MM.1S (cell line): ENCODE measurements at regions not wholly inside any gene's neighbourhood (a gene's known extent, or its start where the extent isn't known, plus 50 kb on each side); places are given as distances from the start of the nearest gene placed in this dataset.

Experiments used
- DNase-seq: peaks from one replicate; pipeline ENCODE4 v3.0.0-alpha.2; 2015
- H2AFZ ChIP-seq: fragments of 300-600 bp; sonication (generic); 2 replicates; pipeline ENCODE4 v1.6.0; 2016; ENCODE audit warnings: antibody characterized with exemption, low read length
- H3F3A ChIP-seq: fragments of 300-600 bp; sonication (generic); 2 replicates; pipeline ENCODE4 v1.6.1; 2016; ENCODE audit warnings: mild to moderate bottlenecking, antibody characterized with exemption, low read length, moderate library complexity, mixed read lengths; ENCODE audit not compliant: insufficient read depth
- H3K27ac ChIP-seq: fragments of 300-600 bp; sonication (generic); 2 replicates; pipeline ENCODE4 v1.5.1; 2016; ENCODE audit warnings: mild to moderate bottlenecking, low read length
- H3K27me3 ChIP-seq: fragments of 300-600 bp; sonication (generic); replicated peaks from 2 replicates; pipeline ENCODE4 v1.6.0; 2016; ENCODE audit warnings: low read length; ENCODE audit not compliant: insufficient read depth
- H3K36me3 ChIP-seq: fragments of 300-600 bp; sonication (generic); replicated peaks from 2 replicates; pipeline ENCODE4 v1.6.1; 2016; ENCODE audit warnings: mild to moderate bottlenecking, low read length, mixed read lengths; ENCODE audit not compliant: insufficient read depth
- H3K4me1 ChIP-seq: fragments of 300-600 bp; sonication (generic); 2 replicates; pipeline ENCODE4 v1.6.1; 2016; ENCODE audit warnings: low read length, mixed read lengths
- H3K4me2 ChIP-seq: fragments of 300-600 bp; sonication (generic); 2 replicates; pipeline ENCODE4 v1.6.0; 2016; ENCODE audit warnings: low read depth, low read length
- H3K4me3 ChIP-seq: fragments of 300-600 bp; sonication (generic); 2 replicates; pipeline ENCODE4 v1.5.1; 2016; ENCODE audit warnings: low read length, mixed read lengths
- H3K79me2 ChIP-seq: fragments of 300-600 bp; sonication (generic); 2 replicates; pipeline ENCODE4 v1.6.1; 2016; ENCODE audit warnings: mixed run types, low read length, mixed read lengths
- H3K9ac ChIP-seq: fragments of 300-600 bp; sonication (generic); 2 replicates; pipeline ENCODE4 v1.6.1; 2016; ENCODE audit warnings: low read length, mixed read lengths
- H3K9me2 ChIP-seq: fragments of 300-600 bp; sonication (generic); replicated peaks from 2 replicates; pipeline ENCODE4 v1.6.1; 2016; ENCODE audit warnings: mild to moderate bottlenecking, low read length, mixed read lengths; ENCODE audit not compliant: insufficient read depth
- H3K9me3 ChIP-seq: fragments of 300-600 bp; sonication (generic); replicated peaks from 2 replicates; pipeline ENCODE4 v1.6.1; 2016; ENCODE audit warnings: mild to moderate bottlenecking, low read length, mixed read lengths; ENCODE audit not compliant: insufficient read depth
- H4K20me1 ChIP-seq: fragments of 300-600 bp; sonication (generic); 2 replicates; pipeline ENCODE4 v1.6.1; 2016; ENCODE audit warnings: mild to moderate bottlenecking, low read length, moderate library complexity, mixed read lengths; ENCODE audit not compliant: insufficient read depth
- EZH2 ChIP-seq: fragments of 300-600 bp; sonication (generic); optimal IDR thresholded peaks from 2 replicates; pipeline ENCODE3; 2017; ENCODE audit warnings: low read depth, mild to moderate bottlenecking, antibody characterized with exemption, low read length, mixed read lengths
- EZH2phosphoT487 ChIP-seq: fragments of 300-600 bp; sonication (generic); IDR thresholded peaks from 2 replicates; pipeline ENCODE4 v1.6.1; 2018; ENCODE audit warnings: antibody characterized with exemption, low read length
- TF ChIP-seq, protein P1 (sequence below): fragments of 300-600 bp; sonication (generic); IDR thresholded peaks from 2 replicates; pipeline ENCODE4 v1.5.1; 2016; ENCODE audit warnings: antibody characterized with exemption, low read length, mixed read lengths

- Histone ChIP-seq H3K4me1 (no peaks in the 10 kb centered on the region), H3F3A (no peaks in the 10 kb centered on the region), H4K20me1 (no peaks in the 10 kb centered on the region), H3K4me2 (no peak overlapping the region), H3K79me2 (no peaks in the 10 kb centered on the region), H2AFZ (no peak overlapping the region), H3K27me3 (no peaks in the 10 kb centered on the region), H3K9me2 (no peaks in the 10 kb centered on the region), H3K27ac (no peak overlapping the region), H3K36me3 (no peaks in the 10 kb centered on the region), H3K4me3 (no peak overlapping the region), H3K9me3 (no peaks in the 10 kb centered on the region), H3K9ac (no peak overlapping the region)
- TF ChIP-seq, protein P1, sequence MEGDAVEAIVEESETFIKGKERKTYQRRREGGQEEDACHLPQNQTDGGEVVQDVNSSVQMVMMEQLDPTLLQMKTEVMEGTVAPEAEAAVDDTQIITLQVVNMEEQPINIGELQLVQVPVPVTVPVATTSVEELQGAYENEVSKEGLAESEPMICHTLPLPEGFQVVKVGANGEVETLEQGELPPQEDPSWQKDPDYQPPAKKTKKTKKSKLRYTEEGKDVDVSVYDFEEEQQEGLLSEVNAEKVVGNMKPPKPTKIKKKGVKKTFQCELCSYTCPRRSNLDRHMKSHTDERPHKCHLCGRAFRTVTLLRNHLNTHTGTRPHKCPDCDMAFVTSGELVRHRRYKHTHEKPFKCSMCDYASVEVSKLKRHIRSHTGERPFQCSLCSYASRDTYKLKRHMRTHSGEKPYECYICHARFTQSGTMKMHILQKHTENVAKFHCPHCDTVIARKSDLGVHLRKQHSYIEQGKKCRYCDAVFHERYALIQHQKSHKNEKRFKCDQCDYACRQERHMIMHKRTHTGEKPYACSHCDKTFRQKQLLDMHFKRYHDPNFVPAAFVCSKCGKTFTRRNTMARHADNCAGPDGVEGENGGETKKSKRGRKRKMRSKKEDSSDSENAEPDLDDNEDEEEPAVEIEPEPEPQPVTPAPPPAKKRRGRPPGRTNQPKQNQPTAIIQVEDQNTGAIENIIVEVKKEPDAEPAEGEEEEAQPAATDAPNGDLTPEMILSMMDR: no peak
- TF ChIP-seq EZH2 (no peak), EZH2phosphoT487 (no peak)
- DNase-seq: no peak
These were observed 81.3 kb upstream of the HPCAL1 start for GRCh38 chr2:10221443-10221842.

DNA sequence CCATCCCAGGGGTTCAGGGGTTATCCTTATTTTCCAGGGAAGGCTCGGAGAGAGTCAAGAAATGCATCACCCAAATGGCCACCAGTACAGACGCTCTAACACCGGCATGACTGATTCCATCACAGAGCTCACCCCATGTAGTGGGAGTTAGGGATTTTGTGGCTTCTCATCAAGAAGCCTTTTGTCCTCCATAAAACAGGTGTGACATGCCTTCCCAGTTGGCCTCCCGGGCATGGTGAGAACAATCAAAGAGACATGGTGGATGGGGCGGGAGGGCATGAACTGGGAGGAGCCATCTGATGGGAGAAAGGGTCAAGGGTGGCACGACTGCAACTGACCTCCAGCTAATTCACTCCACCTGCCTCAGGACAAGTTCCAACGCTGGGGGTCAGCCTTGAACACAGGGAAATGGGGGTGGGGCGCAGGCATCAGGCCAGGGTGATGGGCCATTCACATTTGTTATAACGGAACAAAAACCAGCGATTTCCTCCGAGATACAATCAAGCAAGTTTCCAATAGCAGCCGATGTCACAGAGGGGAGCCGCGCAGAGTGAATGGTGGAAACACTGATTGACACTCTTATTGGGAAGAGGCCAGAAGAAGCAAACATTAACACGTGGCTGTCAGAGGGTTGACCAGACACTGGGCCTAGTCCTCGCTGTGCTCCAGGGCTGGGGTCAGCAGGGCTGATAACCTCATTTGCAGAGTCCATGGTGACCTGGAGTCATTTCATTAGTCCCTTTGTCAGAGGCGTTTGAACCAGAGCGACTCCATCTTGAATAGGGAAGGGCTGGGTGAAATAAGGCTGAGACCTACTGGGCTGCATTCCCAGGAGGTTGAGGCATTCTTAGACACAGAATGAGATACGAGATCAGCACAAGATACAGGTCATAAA is 80.5 kb upstream of the HPCAL1 start:
- Histone ChIP-seq H2AFZ (no peak overlapping the region), H3K4me3 (no peak overlapping the region), H3K27me3 (no peaks in the 10 kb centered on the region), H4K20me1 (no peaks in the 10 kb centered on the region), H3K27ac (no peak overlapping the region), H3K9me2 (no peaks in the 10 kb centered on the region), H3K79me2 (no peaks in the 10 kb centered on the region), H3K4me2 (no peak overlapping the region), H3K36me3 (no peaks in the 10 kb centered on the region), H3F3A (no peaks in the 10 kb centered on the region), H3K9ac (no peak overlapping the region), H3K4me1 (no peaks in the 10 kb centered on the region), H3K9me3 (no peaks in the 10 kb centered on the region)
- no peak for DNase-seq
- no peak for TF ChIP-seq EZH2
- TF ChIP-seq, protein P1: no peak

GRCh38 chr2:10223471-10223870 is 79.2 kb upstream of the HPCAL1 start:
- no peaks in the 10 kb centered on the region for H3K4me1 ChIP-seq
- H3F3A ChIP-seq: no peaks in the 10 kb centered on the region
- H4K20me1 ChIP-seq: no peaks in the 10 kb centered on the region
- no peaks in the 10 kb centered on the region for H3K9me2 ChIP-seq
- no peak for DNase-seq
- H3K27me3 ChIP-seq: no peaks in the 10 kb centered on the region
- no peak overlapping the region for H2AFZ ChIP-seq
- no peak for TF ChIP-seq EZH2
- no peak for TF ChIP-seq EZH2phosphoT487
- TF ChIP-seq, protein P1: no peak
- no peak overlapping the region for H3K4me2 ChIP-seq
- no peaks in the 10 kb centered on the region for H3K9me3 ChIP-seq
- no peak overlapping the region for H3K27ac ChIP-seq
- H3K4me3 ChIP-seq: no peak overlapping the region
- H3K79me2 ChIP-seq: no peaks in the 10 kb centered on the region
- H3K9ac ChIP-seq: no peak overlapping the region
- no peaks in the 10 kb centered on the region for H3K36me3 ChIP-seq
